ENCODE measurements at regions not wholly inside any gene's neighbourhood (a gene's known extent, or its start where the extent isn't known, plus 50 kb on each side); places are given as distances from the start of the nearest gene placed in this dataset.

DNA sequence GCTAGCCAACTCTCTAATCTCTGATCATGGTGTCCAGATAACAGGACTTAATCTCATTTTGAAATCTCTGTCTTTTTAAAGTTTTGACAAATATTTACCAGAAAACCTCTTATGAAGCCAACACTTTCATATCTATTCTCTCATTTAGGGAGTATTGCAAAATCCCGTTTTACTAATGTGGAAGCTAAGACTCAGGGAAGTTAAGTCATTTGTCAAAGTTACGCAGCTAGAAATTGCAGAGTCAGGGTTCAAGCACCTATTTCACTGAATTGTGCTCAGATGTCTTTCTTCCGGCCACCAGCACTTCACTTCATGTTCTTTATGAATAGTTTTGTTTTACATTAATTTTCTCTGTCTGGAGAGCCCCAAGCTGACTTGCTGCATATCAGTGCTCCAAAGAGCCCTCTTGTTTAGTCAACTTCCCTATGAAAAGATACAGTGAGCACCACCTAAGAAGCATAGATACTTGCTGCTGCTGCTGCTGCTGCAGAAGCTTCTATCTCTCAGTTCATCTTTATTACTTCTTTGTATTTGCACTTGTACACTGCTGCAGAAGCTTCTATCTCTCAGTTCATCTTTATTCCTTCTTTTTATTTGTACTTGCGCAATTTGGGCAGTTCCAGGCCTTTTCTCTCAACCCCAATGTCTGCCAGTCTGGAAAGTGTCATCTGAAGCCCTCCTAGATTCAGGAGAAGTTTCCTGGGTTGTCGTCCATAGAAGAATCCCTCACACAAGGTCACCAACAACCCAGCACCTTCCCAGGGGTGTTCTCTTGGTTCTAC lies 329.7 kb downstream of the MAFB start:
- TF ChIP-seq, protein P1, sequence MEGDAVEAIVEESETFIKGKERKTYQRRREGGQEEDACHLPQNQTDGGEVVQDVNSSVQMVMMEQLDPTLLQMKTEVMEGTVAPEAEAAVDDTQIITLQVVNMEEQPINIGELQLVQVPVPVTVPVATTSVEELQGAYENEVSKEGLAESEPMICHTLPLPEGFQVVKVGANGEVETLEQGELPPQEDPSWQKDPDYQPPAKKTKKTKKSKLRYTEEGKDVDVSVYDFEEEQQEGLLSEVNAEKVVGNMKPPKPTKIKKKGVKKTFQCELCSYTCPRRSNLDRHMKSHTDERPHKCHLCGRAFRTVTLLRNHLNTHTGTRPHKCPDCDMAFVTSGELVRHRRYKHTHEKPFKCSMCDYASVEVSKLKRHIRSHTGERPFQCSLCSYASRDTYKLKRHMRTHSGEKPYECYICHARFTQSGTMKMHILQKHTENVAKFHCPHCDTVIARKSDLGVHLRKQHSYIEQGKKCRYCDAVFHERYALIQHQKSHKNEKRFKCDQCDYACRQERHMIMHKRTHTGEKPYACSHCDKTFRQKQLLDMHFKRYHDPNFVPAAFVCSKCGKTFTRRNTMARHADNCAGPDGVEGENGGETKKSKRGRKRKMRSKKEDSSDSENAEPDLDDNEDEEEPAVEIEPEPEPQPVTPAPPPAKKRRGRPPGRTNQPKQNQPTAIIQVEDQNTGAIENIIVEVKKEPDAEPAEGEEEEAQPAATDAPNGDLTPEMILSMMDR (conservative IDR thresholded peaks at IDR 0.05), result no peak
- no peak for TF ChIP-seq EZH2 (IDR thresholded peaks at IDR 0.05; ENCODE audit: low read depth)
